Central memory CD8-positive, alpha-beta T cell (primary cell): ENCODE measurements at regions not wholly inside any gene's neighbourhood (a gene's known extent, or its start where the extent isn't known, plus 50 kb on each side); places are given as distances from the start of the nearest gene placed in this dataset.
A peak's percentile ranks its signal among the peaks of the same experiment; 100 is the strongest.
"Not testable (repeated sequence)": the region's sequence is repeated elsewhere in the genome, so short reads cannot be mapped to it uniquely, and the experiment has no call there.

ENCODE experiments used
- ATAC-seq: fragments of 150-1000 bp; cut with Tn5 transposase; replicated peaks from 2 replicates; pipeline ENCODE4 v1.10.0; 2022; ENCODE audit warnings: mild to moderate bottlenecking, moderate FRiP score, moderate number of reproducible peaks; ENCODE audit not compliant: poor library complexity, severe bottlenecking; ENCODE audit errors: extremely low read depth
- DNase-seq, 2 donors: peaks; one replicate each; pipeline ENCODE4 v3.0.0; 2021; ENCODE audit warnings: low spot score in 2 of 2
- H3K27ac Mint-ChIP-seq: one replicate; pipeline ENCODE4 v1.8.0; 2022; ENCODE audit warnings: low read depth, mild to moderate bottlenecking, moderate library complexity, mixed read lengths
- H3K27me3 Mint-ChIP-seq: one replicate; pipeline ENCODE4 v1.8.0; 2022; ENCODE audit warnings: mixed read lengths
- H3K36me3 Mint-ChIP-seq: one replicate; pipeline ENCODE4 v1.8.0; 2022; ENCODE audit warnings: mild to moderate bottlenecking, moderate library complexity, mixed read lengths; ENCODE audit not compliant: insufficient read depth
- H3K4me1 Mint-ChIP-seq: one replicate; pipeline ENCODE4 v1.8.0; 2022; ENCODE audit warnings: mixed read lengths
- H3K4me3 Mint-ChIP-seq: one replicate; pipeline ENCODE4 v1.8.0; 2022; ENCODE audit warnings: mild to moderate bottlenecking, moderate library complexity, mixed read lengths
- H3K9me3 Mint-ChIP-seq: one replicate; pipeline ENCODE4 v1.8.0; 2022; ENCODE audit warnings: mixed read lengths

GRCh38 chr13:99688776-99689175 is 187.5 kb downstream of the TM9SF2 start:
- Mint-ChIP-seq H3K27me3 (no peaks in the 10 kb centered on the region), H3K4me3 (no peak overlapping the region), H3K36me3 (no peaks in the 10 kb centered on the region), H3K9me3 (no peaks in the 10 kb centered on the region), H3K27ac (no peak overlapping the region), H3K4me1 (peaks cover 7% of the 10 kb centered on the region)
- ATAC-seq: no peak
- no peak for DNase-seq

DNA sequence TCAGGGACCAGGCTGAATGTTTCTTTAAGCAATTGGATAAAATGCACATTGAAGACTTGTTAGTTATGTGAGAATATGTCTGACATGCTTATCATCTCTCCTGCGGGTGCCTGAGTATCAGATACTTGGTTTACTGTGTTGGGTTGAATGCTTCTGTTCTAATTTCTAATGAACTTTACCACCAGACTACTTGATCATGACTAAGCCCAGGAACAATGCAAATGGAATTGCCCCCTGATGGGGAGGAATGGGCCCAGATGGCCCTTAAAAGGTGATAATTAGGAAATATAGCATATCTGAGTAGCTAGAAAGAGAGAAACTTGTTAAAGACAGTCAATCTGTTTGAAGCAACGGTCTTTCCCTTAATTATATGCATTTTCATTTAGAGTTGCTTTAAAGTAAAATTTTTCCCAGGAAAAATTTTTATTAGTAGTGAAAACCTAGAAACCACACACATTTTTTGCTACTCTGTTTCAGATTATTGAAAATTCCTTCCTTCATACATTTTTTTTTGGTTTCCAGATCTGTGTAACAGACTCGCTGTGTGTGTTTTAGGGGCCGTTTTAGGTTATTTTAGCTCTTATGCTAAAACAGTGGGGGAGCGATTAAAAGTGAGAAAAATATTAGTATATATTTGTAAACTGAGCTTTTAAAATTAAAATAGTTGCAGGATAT is 186.6 kb downstream of the TM9SF2 start:
- H3K27me3 Mint-ChIP-seq: no peaks in the 10 kb centered on the region
- peaks cover 7% of the 10 kb centered on the region for H3K4me1 Mint-ChIP-seq
- no peaks in the 10 kb centered on the region for H3K36me3 Mint-ChIP-seq
- no peak overlapping the region for H3K4me3 Mint-ChIP-seq
- no peak overlapping the region for H3K27ac Mint-ChIP-seq
- H3K9me3 Mint-ChIP-seq: no peaks in the 10 kb centered on the region
- DNase-seq (no peak), ATAC-seq (no peak)

DNA sequence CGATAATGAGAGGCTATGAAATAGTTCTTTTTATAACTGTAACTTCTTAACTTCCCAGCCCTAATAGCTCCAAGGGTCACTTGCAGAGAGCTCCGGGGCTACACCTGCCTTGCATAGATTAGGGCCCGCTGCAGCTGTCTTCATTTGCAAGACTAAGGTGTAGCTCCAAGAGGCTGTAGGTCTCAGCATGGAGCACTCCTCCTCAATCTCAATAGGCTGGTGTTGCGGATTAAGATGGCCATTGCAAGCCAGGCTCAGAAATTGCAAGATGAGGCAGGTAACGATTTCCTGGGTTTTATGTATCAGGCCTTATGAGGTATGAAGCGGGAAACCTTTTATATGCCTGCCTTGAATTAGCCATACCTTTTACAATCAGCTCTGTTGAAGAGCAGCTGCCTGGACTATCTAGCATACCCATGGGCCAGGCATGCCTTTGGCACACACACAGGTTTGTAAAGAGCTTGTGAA is 185.7 kb downstream of the TM9SF2 start:
- ATAC-seq (no peak), DNase-seq (no peak)
- no peaks in the 10 kb centered on the region for H3K9me3 Mint-ChIP-seq
- no peaks in the 10 kb centered on the region for H3K36me3 Mint-ChIP-seq
- H3K4me1 Mint-ChIP-seq: peaks cover 7% of the 10 kb centered on the region
- no peak overlapping the region for H3K4me3 Mint-ChIP-seq
- H3K27me3 Mint-ChIP-seq: no peaks in the 10 kb centered on the region
- no peak overlapping the region for H3K27ac Mint-ChIP-seq

- Mint-ChIP-seq H3K9me3 (no peaks in the 10 kb centered on the region), H3K4me3 (no peak overlapping the region), H3K36me3 (no peaks in the 10 kb centered on the region), H3K4me1 (peaks cover 7% of the 10 kb centered on the region), H3K27ac (no peak overlapping the region), H3K27me3 (no peaks in the 10 kb centered on the region)
- ATAC-seq (no peak), DNase-seq (no peak)
Measured at GRCh38 chr13:99686157-99686572, 184.9 kb downstream of the TM9SF2 start.

- H3K9me3 Mint-ChIP-seq: no peaks in the 10 kb centered on the region
- H3K27ac Mint-ChIP-seq: no peak overlapping the region
- DNase-seq (no peak), ATAC-seq (no peak)
- H3K36me3 Mint-ChIP-seq: no peaks in the 10 kb centered on the region
- no peaks in the 10 kb centered on the region for H3K27me3 Mint-ChIP-seq
- peaks cover 7% of the 10 kb centered on the region for H3K4me1 Mint-ChIP-seq
- no peak overlapping the region for H3K4me3 Mint-ChIP-seq
Measured at GRCh38 chr13:99681695-99682094, 180.4 kb downstream of the TM9SF2 start.

DNA sequence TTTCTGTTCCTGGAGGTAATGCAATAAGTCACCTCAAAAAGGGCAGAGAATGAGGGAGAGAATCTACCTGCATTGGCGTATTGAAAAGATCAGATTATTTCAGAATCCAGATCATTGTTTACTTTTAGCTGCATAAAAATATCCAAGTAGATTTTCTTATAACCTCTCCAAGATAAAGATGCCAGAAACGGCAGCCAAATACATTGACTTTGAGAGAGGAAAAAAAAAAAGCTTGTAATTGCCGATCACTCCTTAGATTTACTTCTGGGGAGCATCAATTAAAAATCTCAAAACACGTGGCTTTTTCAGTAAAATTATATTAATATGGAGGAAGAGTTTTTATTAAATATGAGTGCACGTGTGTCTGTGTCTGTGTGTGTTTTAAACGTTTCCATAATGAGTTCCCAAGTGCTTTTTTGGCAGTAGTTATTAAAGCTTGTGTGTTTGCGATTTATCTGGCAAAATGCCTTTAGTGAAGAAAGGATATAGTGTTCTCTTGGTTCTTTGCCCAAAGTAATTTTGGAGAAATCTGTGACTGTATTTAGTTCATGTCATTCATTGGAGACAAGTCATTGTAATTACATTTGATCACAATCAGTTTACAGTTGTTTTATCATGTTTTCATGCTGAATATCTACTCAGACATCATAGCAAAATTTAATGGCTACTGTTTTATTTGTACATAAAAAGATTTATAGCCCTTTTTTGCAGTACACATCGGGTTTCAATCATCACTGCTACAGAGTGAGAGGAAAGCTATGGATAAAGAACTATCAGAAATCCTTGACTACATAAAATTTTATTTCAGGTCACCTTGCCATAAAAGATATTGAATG is 176.1 kb downstream of the TM9SF2 start:
- H3K9me3 Mint-ChIP-seq: no peaks in the 10 kb centered on the region
- H3K36me3 Mint-ChIP-seq: no peaks in the 10 kb centered on the region
- H3K4me3 Mint-ChIP-seq: no peak overlapping the region
- H3K4me1 Mint-ChIP-seq: peaks cover 8% of the 10 kb centered on the region
- H3K27me3 Mint-ChIP-seq: no peaks in the 10 kb centered on the region
- DNase-seq (no peak), ATAC-seq (no peak)
- peak overlapping the region; percentile 59 for H3K27ac Mint-ChIP-seq

DNA sequence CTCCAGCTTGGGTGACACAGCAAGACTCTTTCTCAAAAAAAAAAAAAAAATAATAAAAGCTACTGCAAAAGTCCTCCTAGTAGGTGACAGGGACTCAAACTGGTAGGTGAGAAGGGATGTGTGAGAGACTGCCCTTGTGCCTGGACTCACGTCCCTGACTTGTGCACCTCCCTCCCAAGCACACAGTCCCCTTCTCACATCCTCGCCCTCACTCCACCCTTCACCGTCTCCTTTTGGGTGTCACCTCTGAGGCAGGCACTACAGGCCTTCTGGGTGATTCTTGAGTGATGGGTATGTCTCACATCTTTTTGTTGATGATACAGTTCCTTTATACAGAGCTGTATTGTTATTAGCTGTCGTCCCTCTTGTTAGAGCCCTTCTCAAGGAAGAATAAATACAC is 170.5 kb downstream of the TM9SF2 start:
- H3K4me3 Mint-ChIP-seq: no peak overlapping the region
- no peak for ATAC-seq
- no peak overlapping the region for H3K27ac Mint-ChIP-seq

DNA sequence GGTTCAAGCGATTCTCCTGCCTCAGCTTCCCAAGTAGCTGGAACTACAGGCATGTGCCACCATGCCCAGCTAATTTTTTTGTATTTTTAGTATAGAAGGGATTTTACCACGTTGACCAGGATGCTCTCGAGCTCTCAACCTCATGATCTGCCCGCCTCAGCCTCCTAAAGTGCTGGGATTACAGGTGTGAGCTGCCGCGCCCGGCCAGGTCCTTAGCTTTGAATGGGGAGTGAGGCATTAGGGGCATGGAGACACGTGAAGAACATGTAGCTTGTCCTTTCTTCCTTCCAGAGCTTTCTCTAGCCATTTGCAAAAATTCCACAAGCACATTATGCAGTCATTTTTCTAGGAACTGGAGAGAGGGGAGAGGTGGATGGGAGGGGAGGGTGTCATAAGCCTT is 167.8 kb downstream of the TM9SF2 start:
- H3K27me3 Mint-ChIP-seq, H3K27ac Mint-ChIP-seq, ATAC-seq, H3K9me3 Mint-ChIP-seq, H3K4me3 Mint-ChIP-seq, H3K36me3 Mint-ChIP-seq, DNase-seq: not testable (repeated sequence)
- H3K4me1 Mint-ChIP-seq: peaks cover 15% of the 10 kb centered on the region

More for the DNA sequence above, 170.5 kb downstream of the TM9SF2 start:
- Mint-ChIP-seq H3K9me3 (no peaks in the 10 kb centered on the region), H3K27me3 (no peaks in the 10 kb centered on the region), H3K4me1 (peaks cover 15% of the 10 kb centered on the region), H3K36me3 (no peaks in the 10 kb centered on the region)
- no peak for DNase-seq

DNA sequence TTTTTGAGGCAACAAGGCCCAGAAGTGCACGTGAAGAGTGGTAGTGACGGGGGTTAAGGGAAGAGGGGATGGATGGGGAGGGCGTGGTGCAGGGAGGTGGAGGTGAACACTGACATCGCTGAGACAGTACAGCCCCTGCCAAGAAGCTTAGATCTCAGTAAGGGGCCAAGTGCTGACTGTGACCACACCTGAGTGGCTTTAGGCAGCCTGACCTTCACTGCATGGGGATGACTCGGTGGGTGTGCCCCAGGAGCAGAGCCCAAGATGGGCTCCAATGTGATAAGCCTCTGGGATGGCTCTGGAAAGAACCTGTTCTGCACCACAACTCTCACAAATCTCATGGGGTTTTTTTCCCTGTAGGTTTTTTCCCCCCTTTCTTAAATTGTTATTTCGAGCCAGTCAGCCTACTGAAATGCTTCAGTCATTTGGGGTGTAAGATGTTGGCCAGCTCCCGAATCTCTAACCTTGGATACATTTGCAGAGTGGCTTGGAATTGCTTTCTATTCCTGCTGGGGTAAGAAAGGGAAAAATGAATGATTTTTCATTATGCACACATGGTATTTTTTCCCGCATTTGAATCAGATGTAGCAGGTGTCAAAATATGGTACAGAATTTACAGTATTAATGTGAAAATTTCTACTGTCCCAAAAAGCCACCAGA is 165.0 kb downstream of the TM9SF2 start:
- no peaks in the 10 kb centered on the region for H3K27me3 Mint-ChIP-seq
- no peak overlapping the region for H3K27ac Mint-ChIP-seq
- DNase-seq (no peak), ATAC-seq (no peak)
- no peaks in the 10 kb centered on the region for H3K36me3 Mint-ChIP-seq
- H3K9me3 Mint-ChIP-seq: no peaks in the 10 kb centered on the region
- no peak overlapping the region for H3K4me3 Mint-ChIP-seq
- H3K4me1 Mint-ChIP-seq: peaks cover 7% of the 10 kb centered on the region

DNA sequence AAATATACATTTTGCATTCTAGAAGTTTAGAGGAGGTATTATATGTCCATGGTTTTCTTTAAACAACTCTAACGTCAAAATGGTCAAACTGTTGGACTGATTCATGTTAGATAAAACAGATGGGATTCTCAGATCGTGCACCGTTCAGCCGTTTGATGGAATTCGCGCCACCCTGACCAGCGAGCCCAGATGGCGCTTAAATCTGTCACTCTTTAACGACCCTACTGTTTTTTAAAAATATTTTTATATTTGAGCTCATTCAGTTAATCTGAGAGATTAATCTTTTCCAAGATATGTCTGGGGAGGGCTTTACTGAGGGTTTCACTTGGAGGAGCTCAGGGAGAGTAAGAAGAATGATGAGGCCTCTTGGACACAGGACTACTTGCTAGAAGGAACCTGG is 164.4 kb downstream of the TM9SF2 start:
- Mint-ChIP-seq H3K27me3 (no peaks in the 10 kb centered on the region), H3K36me3 (no peaks in the 10 kb centered on the region), H3K4me1 (peaks cover 4% of the 10 kb centered on the region), H3K4me3 (no peak overlapping the region), H3K27ac (no peak overlapping the region), H3K9me3 (no peaks in the 10 kb centered on the region)
- ATAC-seq: no peak
- no peak for DNase-seq

GRCh38 chr13:99663908-99664307 is 162.6 kb downstream of the TM9SF2 start:
- H3K9me3 Mint-ChIP-seq: no peaks in the 10 kb centered on the region
- H3K27me3 Mint-ChIP-seq: no peaks in the 10 kb centered on the region
- DNase-seq: no peak
- H3K4me3 Mint-ChIP-seq: no peak overlapping the region
- peaks cover 1% of the 10 kb centered on the region for H3K36me3 Mint-ChIP-seq
- H3K4me1 Mint-ChIP-seq: peaks cover 10% of the 10 kb centered on the region
- no peak for ATAC-seq
- no peak overlapping the region for H3K27ac Mint-ChIP-seq

GRCh38 chr13:99663185-99663825 is 162.0 kb downstream of the TM9SF2 start:
- no peak overlapping the region for H3K4me3 Mint-ChIP-seq
- no peaks in the 10 kb centered on the region for H3K9me3 Mint-ChIP-seq
- H3K27ac Mint-ChIP-seq: no peak overlapping the region
- H3K4me1 Mint-ChIP-seq: peaks cover 14% of the 10 kb centered on the region
- no peaks in the 10 kb centered on the region for H3K27me3 Mint-ChIP-seq
- DNase-seq: no peak
- ATAC-seq: no peak
- H3K36me3 Mint-ChIP-seq: peaks cover 3% of the 10 kb centered on the region
